Activated CD4-positive, alpha-beta T cell treated with anti-CD3 and anti-CD28 coated beads, Interleukin-10, Interleukin-2, amounts not matched to agents 100 ng/mL and 50 ng/mL, durations not matched to agents 16 hours and 8 hours (primary cell): ENCODE measurements at regions not wholly inside any gene's neighbourhood (a gene's known extent, or its start where the extent isn't known, plus 50 kb on each side); places are given as distances from the start of the nearest gene placed in this dataset.

Source experiments
- DNase-seq: peaks from one replicate; pipeline ENCODE4 v3.0.0-alpha.2; 2020

DNA sequence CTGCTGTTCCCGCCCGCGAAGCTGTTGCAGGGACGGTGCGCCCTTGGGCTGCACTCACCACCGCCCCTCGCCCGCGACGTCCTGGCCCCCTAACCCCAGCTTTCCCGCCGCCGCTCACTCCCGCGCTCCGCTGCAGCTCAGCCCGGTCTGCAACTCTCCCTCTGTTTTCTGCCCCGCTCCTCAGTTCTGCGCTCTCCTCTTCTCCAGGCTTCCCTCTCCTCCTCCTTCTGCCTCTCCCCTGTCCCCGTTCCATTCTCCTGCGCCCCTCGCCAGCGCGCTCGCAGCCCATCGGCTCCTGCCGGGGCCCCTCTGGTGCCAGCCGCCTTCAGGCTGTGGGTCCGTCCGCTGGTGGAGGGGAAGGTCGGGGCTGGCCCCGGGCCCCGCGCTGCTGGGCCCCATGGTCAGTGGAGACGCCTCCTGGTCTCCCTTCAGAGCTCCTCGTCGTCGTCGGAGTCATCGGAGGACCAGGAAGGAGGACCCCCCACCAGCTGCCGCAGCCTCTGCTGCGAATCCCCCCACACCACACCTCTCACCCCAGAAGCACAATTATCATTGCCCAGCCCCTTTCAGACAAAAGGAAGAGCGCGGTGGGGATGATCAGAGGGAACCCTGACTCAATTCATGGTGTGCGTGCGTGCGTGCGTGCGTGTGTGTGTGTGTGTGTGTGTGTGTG is 223.2 kb upstream of the FOXF1 start:
- DNase-seq: no peak

GRCh38 chr16:86287664-86288201 is 222.6 kb upstream of the FOXF1 start:
- DNase-seq: no peak

DNA sequence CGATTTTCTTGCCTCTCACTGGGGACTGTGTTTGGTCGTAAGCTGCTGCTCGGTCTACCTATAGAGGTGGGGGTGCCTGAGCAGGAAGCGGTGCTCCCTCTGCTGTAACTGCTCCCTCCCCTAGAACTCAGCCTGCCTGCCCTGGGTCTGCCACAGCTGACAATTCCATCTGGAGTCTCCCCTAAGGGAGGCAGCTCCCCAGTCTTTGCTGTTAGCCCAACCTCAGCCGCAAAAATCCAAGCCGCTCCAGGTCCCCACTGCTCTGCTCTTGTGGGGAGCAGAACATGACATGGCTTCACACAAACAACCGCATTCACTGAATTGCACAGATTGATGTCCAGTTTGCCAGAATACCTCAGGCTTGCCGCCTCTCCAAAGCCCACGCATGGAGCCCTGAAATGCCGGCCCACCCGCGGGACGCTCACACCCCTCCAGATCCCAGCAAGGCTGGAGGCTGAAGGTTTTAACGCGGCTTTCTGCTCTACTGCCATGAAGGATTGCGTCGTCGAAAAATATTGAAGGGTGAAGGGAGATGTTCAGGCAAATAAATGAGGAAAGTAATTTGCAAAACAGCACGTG is 221.5 kb upstream of the FOXF1 start:
- no peak for DNase-seq

- no peak for DNase-seq
These were observed 221.0 kb upstream of the FOXF1 start for GRCh38 chr16:86289304-86289703.

- DNase-seq: no peak
These were observed 220.4 kb upstream of the FOXF1 start for GRCh38 chr16:86289907-86290306.

DNA sequence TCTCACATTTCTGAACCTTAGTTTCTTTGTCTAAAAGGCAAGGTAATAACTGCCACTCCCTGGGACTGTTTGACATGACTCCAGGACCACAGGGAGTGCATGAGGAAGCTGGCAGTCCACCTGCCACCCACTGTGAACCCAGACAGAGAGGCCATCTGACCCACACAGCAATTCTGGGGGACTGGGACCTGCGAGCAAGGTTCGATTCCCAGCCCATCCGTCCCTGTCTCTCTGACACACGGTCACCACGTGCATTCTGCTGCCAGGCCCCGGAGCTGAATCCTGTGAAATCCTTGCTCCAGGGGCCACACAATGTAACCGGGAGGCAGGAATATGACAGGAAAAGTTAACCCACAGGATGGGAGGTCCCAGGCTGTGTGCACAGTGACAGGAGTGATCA is 218.8 kb upstream of the FOXF1 start:
- DNase-seq: no peak

GRCh38 chr16:86292171-86292775 is 218.1 kb upstream of the FOXF1 start:
- no peak for DNase-seq

DNA sequence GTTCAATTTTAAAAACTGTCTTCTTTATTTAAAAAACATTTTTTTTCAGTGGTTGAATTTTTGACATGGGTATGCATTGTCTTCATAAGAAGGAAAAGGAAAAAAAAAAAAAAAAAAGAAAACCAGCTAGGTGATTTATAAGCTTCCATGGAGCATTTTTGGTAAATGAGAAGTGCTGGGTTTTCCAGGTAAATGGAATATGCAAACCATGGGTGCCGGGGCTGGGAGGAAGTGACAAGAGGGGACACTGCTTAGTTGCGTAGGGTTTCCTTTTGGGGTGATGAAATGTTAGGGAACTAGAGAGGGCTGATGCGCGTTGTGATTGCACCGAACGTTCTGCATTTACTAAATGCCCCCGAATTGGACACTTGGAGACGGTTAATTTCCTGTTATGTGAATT is 217.4 kb upstream of the FOXF1 start:
- no peak for DNase-seq

DNA sequence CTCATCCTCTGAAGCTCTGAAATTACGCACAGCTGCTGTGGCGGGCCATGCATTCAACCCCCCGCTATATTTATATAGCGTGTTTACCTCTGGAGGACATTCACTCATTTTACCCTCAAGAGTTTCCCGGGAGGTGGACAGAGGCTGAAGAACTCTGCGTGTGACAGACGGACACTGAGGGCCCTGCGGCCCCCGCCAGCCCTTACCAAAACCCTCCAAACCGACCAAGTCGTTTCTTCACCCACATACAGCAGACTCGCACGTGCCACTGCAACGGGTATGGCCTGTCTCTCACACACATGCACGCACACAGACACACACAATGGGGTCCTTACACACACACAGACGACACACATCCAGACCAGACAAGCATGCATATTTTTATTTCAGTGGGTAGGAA is 216.4 kb upstream of the FOXF1 start:
- DNase-seq: no peak

DNA sequence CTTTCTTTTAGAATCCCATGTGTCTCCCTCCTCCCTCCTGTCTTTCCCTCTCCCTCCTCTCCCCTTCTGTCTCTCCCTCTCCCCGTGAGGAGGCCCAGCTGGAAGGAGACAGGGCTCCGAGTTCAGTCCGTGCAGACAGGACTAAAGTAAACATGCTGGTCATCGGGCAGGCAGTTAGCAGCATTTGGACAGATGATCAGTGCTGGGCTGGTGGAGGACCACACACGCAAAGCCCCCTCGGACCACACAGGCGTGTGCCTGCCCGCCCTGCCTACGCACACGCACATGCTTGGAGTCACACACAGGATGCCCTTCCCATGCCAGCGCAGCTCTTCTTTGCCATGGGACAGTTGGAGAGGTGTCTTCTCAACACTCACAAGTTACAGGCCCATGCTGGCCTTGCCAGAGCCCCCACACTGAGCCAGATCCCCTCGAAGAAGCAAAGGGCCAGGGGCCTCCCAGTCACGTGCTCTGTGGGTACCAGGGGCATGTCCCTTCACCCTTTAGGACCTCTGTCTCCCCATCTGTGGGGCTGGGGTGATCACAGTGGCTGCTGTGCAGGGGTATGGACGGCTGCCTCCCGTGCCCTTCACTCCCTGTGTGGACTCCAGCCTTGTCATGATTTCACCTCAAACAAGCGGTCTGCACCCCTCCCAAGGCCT is 215.7 kb upstream of the FOXF1 start:
- DNase-seq: no peak

DNA sequence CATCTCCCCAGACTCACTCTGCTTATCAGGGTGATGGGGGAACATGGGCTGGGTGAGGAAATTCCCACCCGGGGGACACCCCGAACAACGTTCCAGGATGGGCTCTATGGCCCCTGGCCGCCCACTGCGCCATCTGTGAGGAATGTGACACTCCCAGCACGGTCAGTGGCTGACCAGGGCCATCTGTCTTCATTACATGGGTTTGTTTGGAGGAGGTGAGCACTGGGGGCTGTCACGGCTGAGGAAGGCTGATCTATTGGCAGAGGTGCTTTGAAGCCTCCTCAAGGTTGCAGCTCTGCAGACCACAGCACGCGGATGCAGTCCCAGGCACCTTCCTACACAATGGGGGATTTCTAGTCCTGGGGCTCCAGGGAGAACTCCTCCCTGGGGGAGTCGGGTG is 214.1 kb upstream of the FOXF1 start:
- no peak for DNase-seq

GRCh38 chr16:86297391-86297790 is 212.9 kb upstream of the FOXF1 start:
- DNase-seq: no peak

- no peak for DNase-seq
These were observed 212.2 kb upstream of the FOXF1 start for GRCh38 chr16:86297866-86298757.

DNA sequence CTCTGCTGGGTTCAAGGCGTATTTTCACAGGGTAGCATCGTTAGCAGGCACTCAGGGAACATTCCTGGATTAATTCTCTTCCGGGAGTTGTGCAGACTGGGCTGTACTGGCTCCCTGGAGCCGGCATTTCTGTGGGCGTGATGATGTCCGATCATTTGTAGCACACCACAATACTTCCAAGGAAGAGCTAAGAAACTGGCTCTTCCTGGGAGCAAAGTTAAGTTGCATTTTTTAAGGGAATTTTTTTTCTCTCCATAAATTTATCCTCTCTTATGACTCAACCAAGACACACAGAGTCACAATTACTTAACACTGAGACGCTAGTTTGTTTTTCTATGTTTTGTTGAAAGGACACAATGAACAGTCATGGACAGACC is 211.6 kb upstream of the FOXF1 start:
- no peak for DNase-seq

GRCh38 chr16:86299882-86300610 is 210.3 kb upstream of the FOXF1 start:
- DNase-seq: no peak

DNA sequence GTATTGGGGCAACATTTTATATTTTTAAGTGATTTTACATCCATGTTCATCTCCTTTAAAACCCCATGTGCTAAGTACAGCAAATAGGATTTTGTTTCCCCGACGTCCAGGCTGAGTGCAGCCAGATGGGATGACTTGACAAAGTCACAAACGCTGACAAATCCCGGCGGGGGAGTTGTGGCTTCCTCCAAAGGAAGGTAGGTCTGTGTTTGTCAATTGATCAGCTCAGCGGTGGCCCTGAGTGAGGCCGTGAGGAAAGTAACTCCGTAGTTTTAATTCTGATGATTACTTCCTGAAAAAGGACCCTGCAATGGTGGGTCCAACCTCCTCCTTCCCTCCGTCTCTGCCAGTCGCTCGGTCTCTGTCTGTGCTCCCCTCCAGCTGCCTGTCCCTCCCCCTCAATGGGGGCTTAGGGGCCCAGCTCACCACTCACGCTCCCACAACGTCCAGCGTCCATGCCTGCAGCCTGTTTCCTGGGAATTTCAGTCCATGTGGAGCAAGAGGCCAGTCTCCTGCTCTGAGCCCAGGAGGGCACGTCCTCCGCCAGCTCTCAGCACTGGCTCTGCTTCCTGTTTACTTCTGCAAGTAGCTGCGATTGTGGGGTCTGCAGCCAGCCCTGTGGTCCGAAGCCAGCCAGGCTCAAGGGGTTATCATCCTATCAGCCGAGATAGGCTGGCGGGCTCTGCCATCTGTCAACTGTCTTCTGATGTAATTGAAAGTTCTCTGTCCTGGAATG is 209.4 kb upstream of the FOXF1 start:
- no peak for DNase-seq

DNA sequence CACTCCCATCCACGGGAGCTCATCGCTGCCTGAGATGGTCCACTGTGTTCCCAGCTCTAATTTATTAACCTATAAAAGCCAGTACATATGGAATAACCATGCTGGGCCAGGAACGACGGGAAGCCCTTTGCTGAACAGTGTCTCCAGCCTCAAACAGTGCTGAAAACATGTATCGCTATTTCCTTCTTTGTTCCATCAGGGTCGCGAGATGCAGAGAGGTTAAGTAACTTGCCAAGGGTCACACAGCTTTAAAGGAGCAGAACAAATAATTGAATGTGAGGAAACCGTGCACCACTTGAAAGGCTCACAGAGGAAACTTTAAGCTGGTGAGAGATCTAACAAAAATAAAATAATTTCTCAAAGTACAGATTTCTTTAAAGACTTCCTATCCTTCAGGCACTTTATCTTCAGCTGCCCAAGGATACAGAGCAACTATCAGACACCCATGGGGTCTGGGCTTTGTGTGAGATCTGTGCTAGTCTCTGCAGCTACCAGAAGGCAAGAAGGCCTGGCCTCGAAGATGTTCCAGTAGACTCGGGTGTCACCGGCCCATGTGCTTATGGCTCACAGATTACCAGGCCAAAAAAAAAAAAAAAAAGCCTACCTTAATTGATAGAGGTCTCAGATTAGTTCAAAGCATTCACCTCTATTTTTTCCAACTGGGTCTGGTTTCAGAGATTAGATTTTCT is 207.8 kb upstream of the FOXF1 start:
- DNase-seq: no peak

DNA sequence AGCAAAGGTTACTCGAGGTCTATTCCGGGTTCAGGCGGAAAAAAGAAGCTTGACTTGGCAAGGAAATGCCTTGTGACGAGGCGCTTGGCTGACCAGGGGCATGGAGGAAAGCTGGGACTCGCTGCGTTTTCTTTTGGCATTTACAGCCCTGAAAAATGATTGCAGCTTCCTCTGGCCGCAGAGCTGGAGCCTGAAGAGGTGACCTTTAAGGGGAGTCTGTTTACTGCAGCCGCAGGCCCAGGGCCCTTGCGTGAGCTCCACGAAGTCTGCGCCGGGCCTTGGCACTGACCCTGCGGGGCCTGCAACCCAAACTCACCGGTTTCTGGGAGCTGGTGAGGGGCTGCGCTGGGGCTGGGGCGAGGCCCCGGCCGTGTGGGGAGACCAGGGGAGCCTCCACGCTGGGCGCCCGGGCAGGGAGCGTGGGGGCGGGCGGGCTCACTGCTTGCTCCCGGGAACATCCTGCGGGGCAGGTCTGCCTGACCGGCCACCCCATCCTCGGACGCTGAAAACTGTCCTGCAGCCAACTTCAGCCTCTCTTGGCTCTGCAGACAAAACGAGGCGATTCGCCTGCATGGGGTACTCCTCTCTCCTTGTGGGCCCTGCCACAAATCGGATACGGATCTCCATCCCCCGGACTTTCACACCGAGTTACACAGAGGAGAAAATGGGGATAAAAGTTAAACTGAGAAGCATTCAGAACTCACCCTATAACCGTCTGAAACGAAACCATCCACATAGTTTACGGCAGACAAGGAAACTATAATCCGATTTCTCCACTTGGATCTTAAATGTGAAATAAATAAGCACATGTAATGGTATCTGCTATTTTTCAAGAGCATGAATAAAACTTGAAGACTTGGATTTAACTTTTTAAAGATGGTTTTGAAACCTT is 206.3 kb upstream of the FOXF1 start:
- DNase-seq: no peak

- DNase-seq: no peak
These were observed 205.5 kb upstream of the FOXF1 start for GRCh38 chr16:86304868-86305267.

DNA sequence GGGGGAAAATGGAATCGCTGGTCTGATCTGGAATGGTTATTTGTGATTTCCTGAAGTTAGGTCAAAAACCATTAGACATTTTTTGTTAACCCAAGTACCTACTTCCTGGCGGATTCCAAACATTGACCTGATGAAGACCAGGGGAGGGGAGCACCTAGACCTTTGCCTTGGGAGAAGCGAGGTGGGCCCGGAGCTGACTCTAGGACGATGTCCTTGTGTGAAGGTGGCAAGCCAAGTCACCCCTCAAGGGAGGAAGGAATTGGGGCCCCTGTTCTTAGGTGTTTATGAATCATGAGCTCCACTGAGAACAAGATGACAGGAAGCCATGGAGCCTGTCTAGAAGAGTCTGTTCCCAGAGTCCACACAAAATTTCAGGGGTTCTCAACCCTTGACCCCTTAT is 204.9 kb upstream of the FOXF1 start:
- no peak for DNase-seq
